ENCODE measurements at regions not wholly inside any gene's neighbourhood (a gene's known extent, or its start where the extent isn't known, plus 50 kb on each side); places are given as distances from the start of the nearest gene placed in this dataset.

- TF ChIP-seq CTCF (conservative IDR thresholded peaks at IDR 0.05 in 1 of 2, IDR thresholded peaks at IDR 0.05 in 1 of 2; ENCODE audit: extremely low read depth in 1 of 2, insufficient read depth in 1 of 2, low read depth in 1 of 2, low read length in 2 of 2), result no peak
- no peak for TF ChIP-seq EZH2 (IDR thresholded peaks at IDR 0.05; ENCODE audit: borderline replicate concordance, low read length)
Observed at GRCh38 chr4:156523492-156523891, 448.1 kb downstream of the PDGFC start.

Measured in mammary epithelial cell (primary cell).